ENCODE measurements at regions not wholly inside any gene's neighbourhood (a gene's known extent, or its start where the extent isn't known, plus 50 kb on each side); places are given as distances from the start of the nearest gene placed in this dataset.
A peak's percentile ranks its signal among the peaks of the same experiment; 100 is the strongest.

- TF ChIP-seq MTA2 (IDR thresholded peaks at IDR 0.05; ENCODE audit: low read depth) (no peak), SIN3A (IDR thresholded peaks at IDR 0.05; ENCODE audit: low read depth, low read length) (no peak), FOXM1 (IDR thresholded peaks at IDR 0.05; ENCODE audit: low read depth, low read length) (no peak), ZSCAN29 (IDR thresholded peaks at IDR 0.05) (no peak), MYB (IDR thresholded peaks at IDR 0.05; ENCODE audit: borderline replicate concordance, low read depth, low read length) (no peak)
These were observed 61.0 kb upstream of the GCM1 start (continued) for GRCh38 chr6:53209681-53210080.

GRCh38 chr6:53205778-53206177 is 57.1 kb upstream of the GCM1 start:
- ChIA-PET POLR2A (no interaction called here), CTCF (interaction anchor here (0.6 kb wide), 1 partner anchor 25 kb away, joined by 3 read pairs; no protein-coding TSS in a partner anchor), RAD21 (ENCODE audit: unreplicated experiment) (no interaction called here), SMC1A (ENCODE audit: uncharacterized antibody, unreplicated experiment) (interaction anchor here (1.2 to 1.3 kb wide), 2 partner anchors 9 to 16 kb away, joined by 3 read pairs; no protein-coding TSS in a partner anchor)
- 0% methylated on average over 2 of the region's 2 CpGs for WGBS (ENCODE audit: insufficient coverage, insufficient replicate concordance, low lambda C conversion rate, missing lambda C conversion rate)
- Histone ChIP-seq H3K27me3 (replicated peaks in 1 of 2; ENCODE audit: control insufficient read depth in 2 of 2, insufficient read depth in 2 of 2, low read length in 1 of 2) (no peaks in the 10 kb centered on the region), H3K9me3 (replicated peaks; ENCODE audit: control insufficient read depth, insufficient read depth, low read length) (no peaks in the 10 kb centered on the region), H4K20me1 (ENCODE audit: control insufficient read depth, insufficient read depth) (no peaks in the 10 kb centered on the region), H3K36me3 (ENCODE audit: control insufficient read depth in 2 of 2, insufficient read depth in 2 of 2, low read length in 1 of 2) (no peaks in the 10 kb centered on the region), H2AFZ (ENCODE audit: control insufficient read depth, low read depth, low read length) (no peak overlapping the region), H3K79me2 (ENCODE audit: control insufficient read depth, insufficient read depth, low read length) (no peaks in the 10 kb centered on the region), H3K27ac (ENCODE audit: control insufficient read depth, insufficient read depth) (no peak overlapping the region), H3K4me1 (ENCODE audit: control insufficient read depth, insufficient read depth, low read length) (peaks cover 5% of the 10 kb centered on the region; the same call in 1 of the 2 replicates), H3K9ac (ENCODE audit: control insufficient read depth, insufficient read depth, low read length) (no peak overlapping the region), H3K4me3 (no peak overlapping the region), H3K4me2 (ENCODE audit: control insufficient read depth, insufficient read depth) (no peak overlapping the region)
- ATAC-seq (peak; percentile 20; the same call in 2 of the 3 replicates), DNase-seq (ENCODE audit: low read depth, low spot score) (no peak), FAIRE-seq (no peak)
- intact Hi-C loops (cut with micrococcal nuclease; ENCODE audit: unreplicated experiment), result no loop called here
- BruUV-seq (replicated peaks), result no TSS peak
- in situ Hi-C loops (cut with MboI), result no loop called here
- TF ChIP-seq ZBTB4 (CRISPR knock-in tag; IDR thresholded peaks at IDR 0.05) (no peak), FOXK2 (IDR thresholded peaks at IDR 0.05) (no peak), TAF1 (IDR thresholded peaks at IDR 0.05; ENCODE audit: borderline replicate concordance, low read depth, low read length) (no peak), SPI1 (IDR thresholded peaks at IDR 0.05; ENCODE audit: borderline replicate concordance, insufficient read depth, low read depth, low read length) (no peak), CBX3 (IDR thresholded peaks at IDR 0.05; ENCODE audit: borderline replicate concordance, low read depth) (no peak), MAX (IDR thresholded peaks at IDR 0.05; ENCODE audit: low read depth, low read length) (no peak), NRF1 (conservative IDR thresholded peaks at IDR 0.05; ENCODE audit: low read depth, low read length) (no peak), LARP7 (IDR thresholded peaks at IDR 0.05) (no peak), ATF2 (IDR thresholded peaks at IDR 0.05; ENCODE audit: low read length) (no peak), HDGF (IDR thresholded peaks at IDR 0.05) (no peak), MEF2A (IDR thresholded peaks at IDR 0.05; ENCODE audit: insufficient read depth, low read depth, low read length) (no peak), RELB (IDR thresholded peaks at IDR 0.05; ENCODE audit: low read depth) (no peak)

Measured in GM12878 (cell line).